NCI-H1436 (cell line): ENCODE measurements at regions not wholly inside any gene's neighbourhood (a gene's known extent, or its start where the extent isn't known, plus 50 kb on each side); places are given as distances from the start of the nearest gene placed in this dataset.

ENCODE experiments used
- DNase-seq: peaks from one replicate; lab custom pipeline; 2025; lab: John Stamatoyannopoulos, UW

GRCh38 chr2:224325941-224326340 is 76.0 kb downstream of the FAM124B start:
- no peak for DNase-seq

- no peak for DNase-seq
Measured at GRCh38 chr2:224324604-224325003, 77.3 kb downstream of the FAM124B start.

GRCh38 chr2:224320660-224321059 is 81.2 kb downstream of the FAM124B start:
- DNase-seq = no peak

GRCh38 chr2:224319750-224320149 is 82.2 kb downstream of the FAM124B start:
- DNase-seq = no peak

- DNase-seq = no peak
Measured at GRCh38 chr2:224312741-224313140, 89.2 kb downstream of the FAM124B start.

- DNase-seq = no peak
Measured at GRCh38 chr2:224310943-224311625, 90.8 kb downstream of the FAM124B start.

GRCh38 chr2:224309176-224309575 is 92.7 kb downstream of the FAM124B start:
- DNase-seq = no peak

GRCh38 chr2:224308272-224308911 is 93.5 kb downstream of the FAM124B start:
- DNase-seq = no peak

GRCh38 chr2:224302952-224303351 is 99.0 kb downstream of the FAM124B start:
- no peak for DNase-seq

- DNase-seq = no peak
Measured at GRCh38 chr2:224293976-224294375, 107.9 kb downstream of the FAM124B start.

- no peak for DNase-seq
Measured at GRCh38 chr2:224287531-224287930, 114.4 kb downstream of the FAM124B start.

- no peak for DNase-seq
Measured at GRCh38 chr2:224286923-224287322, 115.0 kb downstream of the FAM124B start.

GRCh38 chr2:224284134-224284946 is 117.6 kb downstream of the FAM124B start:
- DNase-seq = peak; percentile 55

GRCh38 chr2:224283466-224283965 is 118.4 kb downstream of the FAM124B start:
- DNase-seq = no peak

GRCh38 chr2:224281374-224281773 is 120.5 kb downstream of the FAM124B start:
- no peak for DNase-seq

GRCh38 chr2:224278531-224278930 is 123.4 kb downstream of the FAM124B start:
- no peak for DNase-seq

GRCh38 chr2:224276251-224276650 is 125.7 kb downstream of the FAM124B start:
- no peak for DNase-seq

- no peak for DNase-seq
Measured at GRCh38 chr2:224272237-224272910, 129.5 kb downstream of the FAM124B start.

GRCh38 chr2:224271617-224272236 is 130.2 kb downstream of the FAM124B start:
- DNase-seq = no peak

- peak; percentile 44 for DNase-seq
Measured at GRCh38 chr2:224268441-224268840, 133.5 kb downstream of the FAM124B start.

GRCh38 chr2:224264259-224264658 is 137.6 kb downstream of the FAM124B start:
- DNase-seq = no peak

GRCh38 chr2:224263571-224264043 is 138.3 kb downstream of the FAM124B start:
- DNase-seq = no peak
